ENCODE measurements at regions not wholly inside any gene's neighbourhood (a gene's known extent, or its start where the extent isn't known, plus 50 kb on each side); places are given as distances from the start of the nearest gene placed in this dataset.

- Histone ChIP-seq H3K4me1 (replicated peaks in 1 of 4; ENCODE audit: control insufficient read depth in 3 of 4, insufficient read depth in 4 of 4, low read length in 3 of 4) (peaks cover 2 to 6% (median 4%) of the 10 kb centered on the region in 4 experiments; a peak in 5 of 7 replicates), H3K27me3 (replicated peaks in 1 of 4; ENCODE audit: control insufficient read depth in 3 of 4, extremely low read depth in 1 of 4, insufficient read depth in 3 of 4, low read length in 3 of 4) (no peaks in the 10 kb centered on the region), H2BK120ac (replicated peaks; ENCODE audit: low read depth, low read length) (no peak overlapping the region), H3K23me2 (ENCODE audit: low read depth, low read length) (no peaks in the 10 kb centered on the region; the same call in 1 of the 2 replicates), H2BK20ac (ENCODE audit: low read length) (no peak overlapping the region), H2AK5ac (ENCODE audit: low read depth, low read length) (no peak overlapping the region), H2BK12ac (ENCODE audit: low read depth, low read length) (no peak overlapping the region), H4K5ac (ENCODE audit: insufficient read length, low read depth, low read length) (no peak overlapping the region), H2AFZ (ENCODE audit: low read length) (no peak overlapping the region), H3K36me3 (ENCODE audit: control insufficient read depth in 2 of 4, insufficient read depth in 4 of 4, low read length in 3 of 4) (no peaks in the 10 kb centered on the region), H3K4ac (replicated peaks; ENCODE audit: insufficient read length, low read depth, low read length) (no peak overlapping the region), H2BK5ac (ENCODE audit: low read depth, low read length) (no peak overlapping the region), H3K23ac (ENCODE audit: insufficient read length) (no peak overlapping the region), H3K9me3 (ENCODE audit: insufficient read depth in 2 of 2, low read depth in 1 of 2, low read length in 1 of 2) (no peaks in the 10 kb centered on the region), H3K79me1 (ENCODE audit: low read depth, low read length) (no peaks in the 10 kb centered on the region), H4K20me1 (replicated peaks in 1 of 2; ENCODE audit: control insufficient read depth in 1 of 2, insufficient read depth in 2 of 2, low read length in 2 of 2) (no peaks in the 10 kb centered on the region), H3K14ac (ENCODE audit: insufficient read length) (no peak overlapping the region), H3K18ac (ENCODE audit: extremely low read depth, low read length) (no peak overlapping the region), H2BK15ac (ENCODE audit: low read length) (no peak overlapping the region), H3K4me2 (ENCODE audit: insufficient read depth in 1 of 2, low read depth in 2 of 2, low read length in 2 of 2) (no peak overlapping the region), H4K91ac (replicated peaks; ENCODE audit: insufficient read length, low read length) (no peak overlapping the region), H3K56ac (replicated peaks; ENCODE audit: insufficient read length, low read depth, low read length) (no peak overlapping the region), H3K4me3 (ENCODE audit: extremely low read depth in 1 of 4, insufficient read depth in 2 of 4, low read depth in 3 of 4, low read length in 4 of 4) (no peak overlapping the region), H3K27ac (ENCODE audit: low read depth, low read length) (no peak overlapping the region), H4K8ac (ENCODE audit: extremely low read depth, insufficient read depth, low read length) (no peak overlapping the region), H3K9ac (replicated peaks in 1 of 4; ENCODE audit: extremely low read depth in 1 of 4, low read depth in 3 of 4, low read length in 3 of 4) (no peak overlapping the region), H3K79me2 (ENCODE audit: control insufficient read depth in 1 of 2, insufficient read depth in 2 of 2, low read length in 2 of 2) (no peaks in the 10 kb centered on the region)
- CTCF ChIA-PET (ENCODE audit: partially characterized antibody): interaction anchor here (1.4 kb wide), 1 partner anchor 11 kb away, joined by 4 read pairs; no protein-coding TSS in a partner anchor
- 92% methylated on average over 2 of the region's 2 CpGs; no CpG with 5 or more reads in 1 of the 2 experiments for whole genome bisulfite sequencing, 2 experiments (ENCODE audit: extremely low coverage in 1 of 2, insufficient coverage in 1 of 2, insufficient read length in 1 of 2, insufficient replicate concordance in 2 of 2, low coverage in 1 of 2, low lambda C conversion rate in 2 of 2, missing lambda C conversion rate in 1 of 2)
- DNase-seq (ENCODE audit: low read depth in 1 of 2, low spot score in 2 of 2) (no peak), FAIRE-seq (no peak)
- POLR2A ChIA-PET (ENCODE audit: partially characterized antibody): no interaction called here
- TF ChIP-seq CTBP2 (IDR thresholded peaks at IDR 0.05; ENCODE audit: borderline replicate concordance, insufficient read depth, insufficient read length, low read length) (no peak), BCL11A (IDR thresholded peaks at IDR 0.05; ENCODE audit: low read depth in 2 of 2, low read length in 2 of 2) (no peak), POLR2A (IDR thresholded peaks at IDR 0.05; ENCODE audit: control extremely low read depth in 1 of 2, low read depth in 2 of 2, low read length in 2 of 2) (no peak), TEAD4 (IDR thresholded peaks at IDR 0.05; ENCODE audit: low read depth, low read length) (no peak), SP2 (IDR thresholded peaks at IDR 0.05; ENCODE audit: low read length) (no peak), TAF1 (IDR thresholded peaks at IDR 0.05; ENCODE audit: low read depth, low read length) (no peak), POLR2AphosphoS5 (IDR thresholded peaks at IDR 0.05; ENCODE audit: low read depth, low read length) (no peak), FOSL1 (IDR thresholded peaks at IDR 0.05; ENCODE audit: insufficient read depth, low read depth, low read length) (no peak), POU5F1 (IDR thresholded peaks at IDR 0.05; ENCODE audit: low read depth, low read length) (no peak), JUN (IDR thresholded peaks at IDR 0.05; ENCODE audit: low read depth, low read length) (no peak), BRCA1 (IDR thresholded peaks at IDR 0.05; ENCODE audit: low read depth, low read length) (no peak), KDM5A (IDR thresholded peaks at IDR 0.05; ENCODE audit: low read length) (no peak)
Observed at GRCh38 chr18:28837100-28837499, 660.2 kb upstream of the CDH2 start.
